Activated naive CD8-positive, alpha-beta T cell (primary cell): ENCODE measurements at regions not wholly inside any gene's neighbourhood (a gene's known extent, or its start where the extent isn't known, plus 50 kb on each side); places are given as distances from the start of the nearest gene placed in this dataset.

Experiments used
- H3K27ac Mint-ChIP-seq: one replicate; pipeline ENCODE4 v1.8.0; 2021; ENCODE audit warnings: mixed read lengths
- H3K27me3 Mint-ChIP-seq: one replicate; pipeline ENCODE4 v1.8.0; 2021; ENCODE audit warnings: mixed read lengths
- H3K36me3 Mint-ChIP-seq: one replicate; pipeline ENCODE4 v1.8.0; 2021; ENCODE audit warnings: mixed read lengths
- H3K4me1 Mint-ChIP-seq: one replicate; pipeline ENCODE4 v1.8.0; 2021; ENCODE audit warnings: low read depth, mixed read lengths
- H3K4me3 Mint-ChIP-seq: one replicate; pipeline ENCODE4 v1.8.0; 2021; ENCODE audit warnings: mild to moderate bottlenecking, mixed read lengths
- H3K9me3 Mint-ChIP-seq: one replicate; pipeline ENCODE4 v1.8.0; 2021; ENCODE audit warnings: low read depth, mixed read lengths

DNA sequence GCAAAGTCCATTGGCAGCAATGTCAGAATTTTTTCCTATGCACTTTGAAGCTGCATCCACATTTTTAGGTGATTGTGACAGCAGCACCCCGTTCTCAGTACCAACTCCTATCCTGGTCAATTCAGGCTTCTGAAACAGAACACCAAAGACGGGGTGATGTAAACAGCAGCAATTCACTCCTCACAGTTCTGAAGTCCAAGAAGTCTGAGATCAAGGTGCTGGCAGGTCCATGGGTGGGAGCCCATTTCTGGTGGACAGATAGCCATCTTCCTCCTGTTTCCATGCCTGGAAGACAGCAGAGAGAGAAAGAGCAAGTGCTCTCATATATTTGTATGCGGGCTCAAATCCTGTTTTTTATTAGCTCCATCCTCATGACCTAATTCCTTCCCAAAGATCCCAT lies 471.2 kb downstream of the BRD1 start:
- Mint-ChIP-seq H3K4me3 (no peak overlapping the region), H3K9me3 (no peaks in the 10 kb centered on the region), H3K27ac (no peak overlapping the region), H3K4me1 (no peaks in the 10 kb centered on the region), H3K36me3 (no peaks in the 10 kb centered on the region), H3K27me3 (peaks cover 8% of the 10 kb centered on the region)

GRCh38 chr22:49355211-49355920 lies 472.3 kb downstream of the BRD1 start:
- H3K36me3 Mint-ChIP-seq, result no peaks in the 10 kb centered on the region
- H3K4me1 Mint-ChIP-seq, result no peaks in the 10 kb centered on the region
- H3K4me3 Mint-ChIP-seq, result no peak overlapping the region
- H3K27me3 Mint-ChIP-seq, result peaks cover 8% of the 10 kb centered on the region
- no peaks in the 10 kb centered on the region for H3K9me3 Mint-ChIP-seq
- H3K27ac Mint-ChIP-seq, result no peak overlapping the region

DNA sequence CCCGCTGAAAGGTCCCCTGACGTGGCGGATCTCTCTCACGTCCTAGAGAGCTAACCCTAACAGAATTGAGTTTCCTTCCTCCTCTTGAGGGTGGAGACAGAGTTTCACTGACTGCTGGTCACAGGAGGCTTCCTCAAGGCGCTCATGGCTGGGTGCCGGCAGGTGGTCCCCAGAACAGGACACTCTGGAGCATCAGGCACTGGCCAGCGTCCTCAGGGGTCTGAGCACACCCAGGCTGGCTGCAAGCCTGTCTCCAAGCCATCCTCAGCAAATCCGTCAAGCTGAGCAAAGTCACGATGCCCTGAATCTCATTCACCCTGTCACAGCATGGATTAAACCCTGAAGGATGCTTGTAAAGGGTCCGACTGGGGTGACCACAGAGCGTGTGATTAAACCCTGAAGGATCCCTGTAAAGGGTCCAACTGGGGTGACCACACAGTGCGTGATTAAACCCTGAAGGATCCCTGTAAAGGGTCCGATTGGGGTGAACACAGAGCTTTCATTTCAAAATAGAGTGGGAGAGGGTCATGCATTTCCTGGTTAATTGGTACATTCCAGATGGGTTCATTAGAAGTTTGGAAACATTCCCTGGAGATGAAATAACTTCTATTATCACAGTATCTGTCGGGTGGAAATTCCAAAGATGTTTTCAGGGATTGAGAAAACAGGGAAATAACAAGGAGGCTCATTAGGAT lies 473.0 kb downstream of the BRD1 start:
- Mint-ChIP-seq H3K4me3 (no peak overlapping the region), H3K27ac (no peak overlapping the region), H3K4me1 (no peaks in the 10 kb centered on the region), H3K36me3 (no peaks in the 10 kb centered on the region), H3K27me3 (peaks cover 8% of the 10 kb centered on the region), H3K9me3 (no peaks in the 10 kb centered on the region)

- Mint-ChIP-seq H3K27me3 (peaks cover 5% of the 10 kb centered on the region), H3K4me3 (no peak overlapping the region), H3K36me3 (no peaks in the 10 kb centered on the region), H3K27ac (no peak overlapping the region), H3K9me3 (no peaks in the 10 kb centered on the region), H3K4me1 (no peaks in the 10 kb centered on the region)
These were observed 474.4 kb downstream of the BRD1 start for GRCh38 chr22:49353235-49353634.

DNA sequence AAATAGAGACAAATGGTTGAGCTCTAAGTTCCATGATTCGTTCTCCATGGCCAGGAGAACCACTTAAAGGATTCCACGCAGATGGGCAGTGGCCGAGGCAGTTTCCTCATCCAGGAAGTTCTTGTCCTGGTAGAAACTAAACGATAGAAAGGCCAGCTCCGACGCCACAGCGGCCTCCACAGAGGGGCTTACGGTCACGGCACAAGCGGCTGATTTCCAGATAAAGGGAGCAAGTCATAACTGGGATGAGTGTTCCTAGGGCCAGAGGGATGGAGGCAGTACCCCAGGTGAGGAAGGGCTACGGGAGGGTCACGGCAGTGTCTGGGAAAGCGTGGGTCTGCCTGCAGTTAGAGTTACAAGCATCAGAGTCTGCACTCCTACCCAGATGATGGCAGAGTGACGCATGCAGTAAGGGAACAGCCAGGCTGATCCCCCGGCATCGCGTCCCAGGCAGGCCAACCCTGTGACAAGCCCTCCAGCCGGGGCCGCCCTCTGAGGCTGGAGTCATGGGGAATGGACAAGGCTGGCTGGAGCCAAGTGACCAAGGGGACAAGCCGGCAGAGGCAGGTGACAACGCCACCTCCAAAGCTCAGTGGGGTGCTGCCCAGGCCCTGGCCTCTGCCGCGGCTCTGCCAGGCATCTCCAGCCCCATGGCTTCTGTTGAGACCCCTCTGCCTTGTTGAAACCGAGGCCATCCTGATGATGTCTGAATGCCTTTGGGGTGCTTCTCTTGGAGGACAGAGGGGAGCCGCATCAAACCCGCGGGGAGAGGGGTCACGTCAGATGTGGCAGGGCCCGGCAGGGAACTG lies 475.1 kb downstream of the BRD1 start:
- no peaks in the 10 kb centered on the region for H3K9me3 Mint-ChIP-seq

DNA sequence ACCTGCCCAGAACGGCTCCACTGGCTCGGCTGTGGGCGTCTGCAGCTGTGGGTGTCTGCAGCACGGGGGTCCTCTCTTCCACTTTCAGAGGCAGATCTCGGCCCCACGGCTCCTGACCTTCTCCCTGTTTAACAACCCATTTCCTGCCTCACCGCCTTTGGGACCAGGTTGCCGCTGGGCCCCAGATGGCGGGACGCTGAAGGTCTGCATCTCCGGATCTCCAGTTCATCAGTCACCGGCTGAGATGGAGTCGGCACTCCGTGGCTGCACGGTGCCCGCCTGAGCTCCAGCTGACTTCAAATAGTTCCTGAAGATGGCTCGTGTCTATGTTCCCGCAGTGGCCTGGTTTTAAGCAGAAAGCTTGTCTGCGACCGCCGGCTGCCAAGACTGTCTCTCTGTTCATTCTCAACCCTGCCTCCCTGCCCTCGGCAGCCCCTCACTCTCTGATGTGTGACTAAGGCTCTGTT lies 475.9 kb downstream of the BRD1 start:
- no peaks in the 10 kb centered on the region for H3K36me3 Mint-ChIP-seq
- no peak overlapping the region for H3K27ac Mint-ChIP-seq
- H3K9me3 Mint-ChIP-seq, result no peaks in the 10 kb centered on the region
- no peaks in the 10 kb centered on the region for H3K4me1 Mint-ChIP-seq
- no peak overlapping the region for H3K4me3 Mint-ChIP-seq
- H3K27me3 Mint-ChIP-seq, result peaks cover 5% of the 10 kb centered on the region

More for the DNA sequence above, 475.1 kb downstream of the BRD1 start:
- peaks cover 5% of the 10 kb centered on the region for H3K27me3 Mint-ChIP-seq
- no peaks in the 10 kb centered on the region for H3K36me3 Mint-ChIP-seq
- H3K4me3 Mint-ChIP-seq, result no peak overlapping the region
- H3K4me1 Mint-ChIP-seq, result no peaks in the 10 kb centered on the region
- no peak overlapping the region for H3K27ac Mint-ChIP-seq

DNA sequence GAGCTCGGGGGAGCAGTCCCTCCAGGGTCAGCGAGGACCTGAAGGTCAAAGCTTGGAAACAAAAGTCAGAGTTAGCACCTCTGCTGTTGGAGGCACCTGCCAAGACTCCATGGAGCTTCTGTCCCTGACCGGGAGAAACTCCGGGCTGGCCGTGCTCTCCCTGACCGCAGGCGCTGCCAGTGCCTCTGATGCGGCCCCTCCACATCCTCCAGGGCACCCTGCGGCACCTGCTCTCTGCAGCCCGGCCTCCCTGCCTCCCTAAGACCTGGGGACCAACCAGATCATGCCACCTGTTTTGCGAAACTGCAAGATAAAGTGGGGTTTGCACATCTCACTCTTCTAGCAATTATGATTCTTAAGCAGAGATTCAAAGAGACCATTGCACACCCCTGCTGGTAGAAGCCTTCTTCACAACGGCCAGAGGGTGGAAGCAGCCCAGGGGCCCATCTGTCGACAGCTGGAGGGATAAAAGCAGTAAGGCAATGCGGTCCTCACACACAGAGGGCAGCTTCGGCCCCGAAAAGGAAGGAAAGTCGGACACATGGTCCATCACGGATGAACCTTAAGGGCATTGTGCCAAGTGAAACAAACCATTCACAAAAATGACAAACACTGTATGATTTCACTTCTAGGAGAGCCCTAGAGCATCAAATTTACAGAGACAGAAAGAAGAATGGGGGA lies 477.1 kb downstream of the BRD1 start:
- H3K9me3 Mint-ChIP-seq, result no peaks in the 10 kb centered on the region
- H3K36me3 Mint-ChIP-seq, result no peaks in the 10 kb centered on the region
- H3K4me1 Mint-ChIP-seq, result no peaks in the 10 kb centered on the region
- no peak overlapping the region for H3K27ac Mint-ChIP-seq
- no peak overlapping the region for H3K4me3 Mint-ChIP-seq
- peaks cover 5% of the 10 kb centered on the region for H3K27me3 Mint-ChIP-seq

DNA sequence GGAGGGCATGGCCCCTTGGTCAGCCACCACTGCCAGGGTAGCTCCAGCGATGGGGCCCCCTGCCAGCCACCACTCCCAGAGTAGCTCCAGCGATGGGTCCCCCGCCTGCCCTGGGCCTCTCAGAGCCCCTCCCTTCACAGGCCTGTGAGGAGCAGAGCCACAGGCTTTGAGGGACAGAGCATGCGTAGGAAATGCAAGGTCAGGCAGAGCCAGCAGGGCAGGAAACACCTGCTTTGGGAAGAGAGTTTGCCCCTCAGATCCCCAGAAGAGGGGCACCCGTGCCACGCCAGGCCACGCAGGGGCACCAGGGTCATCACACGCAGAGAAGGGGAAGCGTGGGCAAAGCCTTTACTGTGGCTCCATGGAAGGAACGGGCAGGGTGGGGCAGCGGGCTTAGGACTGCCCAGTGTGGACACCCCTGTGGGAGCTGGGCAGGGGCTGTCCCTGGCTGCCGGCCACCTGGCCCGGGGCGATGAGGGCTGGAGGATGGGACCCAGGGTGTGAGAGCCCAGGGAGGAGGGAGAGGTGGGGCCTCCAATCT lies 477.8 kb downstream of the BRD1 start:
- no peaks in the 10 kb centered on the region for H3K36me3 Mint-ChIP-seq
- no peak overlapping the region for H3K27ac Mint-ChIP-seq
- no peaks in the 10 kb centered on the region for H3K9me3 Mint-ChIP-seq
- H3K4me3 Mint-ChIP-seq, result no peak overlapping the region
- peaks cover 5% of the 10 kb centered on the region for H3K27me3 Mint-ChIP-seq
- no peaks in the 10 kb centered on the region for H3K4me1 Mint-ChIP-seq

GRCh38 chr22:49349181-49349835 lies 478.4 kb downstream of the BRD1 start:
- Mint-ChIP-seq H3K4me3 (no peak overlapping the region), H3K4me1 (no peaks in the 10 kb centered on the region), H3K36me3 (no peaks in the 10 kb centered on the region), H3K9me3 (no peaks in the 10 kb centered on the region), H3K27me3 (peaks cover 5% of the 10 kb centered on the region), H3K27ac (no peak overlapping the region)

- H3K27ac Mint-ChIP-seq, result no peak overlapping the region
- peaks cover 5% of the 10 kb centered on the region for H3K27me3 Mint-ChIP-seq
- no peaks in the 10 kb centered on the region for H3K36me3 Mint-ChIP-seq
- H3K4me3 Mint-ChIP-seq, result no peak overlapping the region
- H3K9me3 Mint-ChIP-seq, result no peaks in the 10 kb centered on the region
- no peaks in the 10 kb centered on the region for H3K4me1 Mint-ChIP-seq
These were observed 479.0 kb downstream of the BRD1 start for GRCh38 chr22:49348631-49349030.

DNA sequence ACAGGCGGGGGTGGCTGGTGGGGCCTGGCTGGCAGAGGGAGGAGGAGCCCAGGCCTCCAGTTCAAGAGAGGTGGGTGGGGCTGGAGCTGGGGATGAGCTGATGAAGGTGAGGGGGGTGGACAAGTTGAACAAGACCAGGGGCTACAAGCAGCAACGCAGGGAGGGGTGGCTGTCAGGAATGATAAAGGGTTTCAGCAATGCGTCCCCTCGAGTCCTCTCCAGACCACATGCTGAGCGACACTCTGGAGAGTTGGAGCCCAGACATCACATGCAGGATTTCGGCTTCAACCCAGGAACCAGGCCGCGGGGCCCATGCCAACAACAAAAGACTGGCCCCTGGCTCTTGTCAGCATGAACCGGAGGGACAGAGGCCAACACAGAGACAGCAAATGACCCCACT lies 480.3 kb downstream of the BRD1 start:
- no peaks in the 10 kb centered on the region for H3K36me3 Mint-ChIP-seq

DNA sequence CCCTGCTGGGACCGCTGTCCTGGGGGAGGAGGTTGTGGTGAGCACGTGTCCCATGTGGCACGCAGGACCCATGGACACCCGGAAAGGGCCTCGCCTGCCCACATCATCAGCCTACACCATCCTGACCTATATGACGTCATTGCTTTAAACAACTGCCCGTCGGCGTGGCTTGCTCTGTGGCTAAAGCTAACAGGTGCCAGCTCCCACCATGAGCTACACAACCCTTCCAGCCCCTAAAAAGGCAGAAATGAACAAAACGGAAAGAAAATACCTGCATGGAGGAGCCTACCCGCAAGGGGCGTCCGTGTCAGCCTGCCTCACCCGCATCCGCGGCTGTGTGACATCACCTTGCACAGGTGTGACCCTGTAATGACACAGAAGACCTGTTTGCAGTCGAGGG lies 481.8 kb downstream of the BRD1 start:
- H3K4me1 Mint-ChIP-seq, result no peaks in the 10 kb centered on the region
- H3K36me3 Mint-ChIP-seq, result no peaks in the 10 kb centered on the region
- no peak overlapping the region for H3K27ac Mint-ChIP-seq
- H3K4me3 Mint-ChIP-seq, result no peak overlapping the region
- no peaks in the 10 kb centered on the region for H3K9me3 Mint-ChIP-seq
- H3K27me3 Mint-ChIP-seq, result peaks cover 8% of the 10 kb centered on the region

More for the DNA sequence above, 480.3 kb downstream of the BRD1 start:
- Mint-ChIP-seq H3K4me1 (no peaks in the 10 kb centered on the region), H3K27ac (no peak overlapping the region), H3K4me3 (no peak overlapping the region), H3K9me3 (no peaks in the 10 kb centered on the region), H3K27me3 (peaks cover 4% of the 10 kb centered on the region)

- no peaks in the 10 kb centered on the region for H3K4me1 Mint-ChIP-seq
- H3K4me3 Mint-ChIP-seq, result no peak overlapping the region
- peaks cover 8% of the 10 kb centered on the region for H3K27me3 Mint-ChIP-seq
- H3K36me3 Mint-ChIP-seq, result no peaks in the 10 kb centered on the region
- no peaks in the 10 kb centered on the region for H3K9me3 Mint-ChIP-seq
- no peak overlapping the region for H3K27ac Mint-ChIP-seq
These were observed 483.0 kb downstream of the BRD1 start for GRCh38 chr22:49344656-49345055.

DNA sequence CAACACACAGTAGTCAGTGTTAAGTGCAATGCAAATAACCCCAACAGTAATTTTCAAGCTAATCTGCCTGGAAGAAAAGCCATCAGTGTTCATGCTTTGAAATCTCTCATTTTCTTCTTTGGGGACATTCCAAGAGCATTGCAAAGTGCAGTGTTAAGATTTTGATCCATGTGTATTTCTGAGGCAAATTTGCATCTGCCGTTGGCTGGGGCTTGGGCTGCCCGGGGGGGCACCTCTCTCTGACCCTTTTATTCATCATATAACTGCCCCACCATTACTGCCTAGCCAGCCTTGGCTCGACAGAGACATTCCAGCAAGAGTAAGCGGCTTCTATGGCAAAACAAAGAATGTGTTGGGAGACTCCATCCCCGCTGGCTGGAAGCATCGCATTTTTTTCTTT lies 483.5 kb downstream of the BRD1 start:
- H3K4me3 Mint-ChIP-seq, result no peak overlapping the region
- H3K27me3 Mint-ChIP-seq, result peaks cover 8% of the 10 kb centered on the region
- H3K4me1 Mint-ChIP-seq, result no peaks in the 10 kb centered on the region
- H3K27ac Mint-ChIP-seq, result no peak overlapping the region
- H3K9me3 Mint-ChIP-seq, result no peaks in the 10 kb centered on the region
- H3K36me3 Mint-ChIP-seq, result no peaks in the 10 kb centered on the region
